Right lobe of liver (tissue), 6 donors: ENCODE measurements at regions not wholly inside any gene's neighbourhood (a gene's known extent, or its start where the extent isn't known, plus 50 kb on each side); places are given as distances from the start of the nearest gene placed in this dataset.

Source experiments
- ATAC-seq, 4 donors: fragments of 200-7000 bp; cut with Tn5 transposase; one replicate each; pipeline ENCODE4 v1.9.1; 2020; ENCODE audit warnings: mild to moderate bottlenecking in 4 of 4, moderate library complexity in 4 of 4
- DNase-seq, 3 donors: peaks; one replicate each; pipeline ENCODE4 v3.0.0-alpha.2; 2020
- H3K27ac ChIP-seq, 3 donors: fragments of 200-600 bp; one replicate each; pipeline ENCODE4 v1.8.0; 2022
- H3K27me3 ChIP-seq, 2 donors: fragments of 200-600 bp; one replicate each; pipeline ENCODE4 v1.8.0; 2022
- H3K36me3 ChIP-seq, 4 donors: fragments of 200-600 bp; sonication (generic) in 1 of 4; one replicate each; pipeline versions ENCODE4 v1.5.1 to v1.8.0; 2017 to 2022; ENCODE audit warnings: control low read depth in 1 of 4
- H3K4me1 ChIP-seq, 4 donors: fragments of 200-600 bp; sonication (generic) in 1 of 4; one replicate each; pipeline versions ENCODE4 v1.5.1 to v1.8.0; 2017 to 2022; ENCODE audit warnings: control low read depth in 1 of 4
- H3K4me3 ChIP-seq, 3 donors: fragments of 200-600 bp; one replicate each; pipeline ENCODE4 v1.8.0; 2022
- H3K9me3 ChIP-seq, 4 donors: fragments of 200-600 bp; sonication (generic) in 1 of 4; one replicate each; pipeline versions ENCODE4 v1.5.1 to v1.8.0; 2017 to 2022; ENCODE audit warnings: control low read depth in 1 of 4
- CTCF ChIP-seq, 4 donors: fragments of 200-600 bp in 3 of 4; fragments of 450-650 bp in 1 of 4; IDR thresholded peaks; one replicate each; pipeline versions ENCODE4 v1.5.1 to v1.8.0; 2016 to 2022; ENCODE audit warnings: antibody characterized with exemption in 4 of 4, mild to moderate bottlenecking in 2 of 4
- POLR2A ChIP-seq: fragments of 450-650 bp; IDR thresholded peaks from one replicate; pipeline ENCODE4 v1.6.1; 2017; ENCODE audit warnings: antibody characterized with exemption, mild to moderate bottlenecking
- WGBS: methylation state at CpG from one replicate; pipeline ENCODE4 v1.1.6; 2018; ENCODE audit warnings: low coverage, low lambda C conversion rate; ENCODE audit not compliant: insufficient coverage; ENCODE audit errors: missing lambda C conversion rate; 5-methylcytosine and 5-hydroxymethylcytosine counted together
- intact Hi-C, 2 donors: fragments of 100-400 bp; cut with DNase I; formaldehyde crosslinking; loops; one replicate each; pipeline versions ENCODE4 v1.11.2 to v1.14.1; 2022
- donor health status: DM: no; HTN: yes; CAD: no.
- donor health status: DM: no; HTN: no; CAD: no.
- donor health status: DM: no; HTN: no; CAD: no.
- donor health status: DM: no; HTN: yes; CAD: no.
- donor health status: DM: no; HTN: yes; CAD: no.

- no peak overlapping the region for H3K4me3 ChIP-seq
- H3K36me3 ChIP-seq: no peaks in the 10 kb centered on the region
- no peaks in the 10 kb centered on the region for H3K27me3 ChIP-seq
- TF ChIP-seq POLR2A (no peak), CTCF (IDR thresholded peaks at IDR 0.05) (no peak)
- ATAC-seq (no peak), DNase-seq (no peak)
- WGBS: 58% methylated on average over 1 of the region's 3 CpGs
- intact Hi-C loops: no loop called here
- no peaks in the 10 kb centered on the region for H3K9me3 ChIP-seq
- H3K27ac ChIP-seq: no peak overlapping the region
- no peaks in the 10 kb centered on the region for H3K4me1 ChIP-seq
These were observed 694.5 kb upstream of the ZNF608 start for GRCh38 chr5:125440905-125441304.

- TF ChIP-seq POLR2A (no peak), CTCF (IDR thresholded peaks at IDR 0.05) (no peak)
- Histone ChIP-seq H3K27me3 (no peaks in the 10 kb centered on the region), H3K4me3 (no peak overlapping the region), H3K4me1 (no peaks in the 10 kb centered on the region), H3K27ac (no peak overlapping the region), H3K36me3 (no peaks in the 10 kb centered on the region), H3K9me3 (no peaks in the 10 kb centered on the region)
- intact Hi-C loops: no loop called here
- WGBS: 25% methylated on average over 3 of the region's 3 CpGs
- ATAC-seq (peak in 1 of 4 donors; percentile 56), DNase-seq (no peak)
These were observed 700.5 kb upstream of the ZNF608 start for GRCh38 chr5:125446986-125447385.

- H3K4me1 ChIP-seq: no peaks in the 10 kb centered on the region
- DNase-seq (no peak), ATAC-seq (no peak)
- intact Hi-C loops: no loop called here
- no peak overlapping the region for H3K27ac ChIP-seq
- no peaks in the 10 kb centered on the region for H3K9me3 ChIP-seq
- no peak overlapping the region for H3K4me3 ChIP-seq
- 57% methylated on average over 2 of the region's 2 CpGs for WGBS
- no peaks in the 10 kb centered on the region for H3K36me3 ChIP-seq
- TF ChIP-seq POLR2A (no peak), CTCF (IDR thresholded peaks at IDR 0.05) (no peak)
- H3K27me3 ChIP-seq: no peaks in the 10 kb centered on the region
These were observed 704.3 kb upstream of the ZNF608 start for GRCh38 chr5:125450771-125451170.

GRCh38 chr5:125451622-125452021 is 705.2 kb upstream of the ZNF608 start:
- Histone ChIP-seq H3K9me3 (no peaks in the 10 kb centered on the region), H3K4me3 (no peak overlapping the region), H3K4me1 (no peaks in the 10 kb centered on the region), H3K27me3 (no peaks in the 10 kb centered on the region), H3K36me3 (no peaks in the 10 kb centered on the region), H3K27ac (no peak overlapping the region)
- TF ChIP-seq POLR2A: no peak
- TF ChIP-seq CTCF (IDR thresholded peaks at IDR 0.05): no peak
- DNase-seq (no peak), ATAC-seq (no peak)
- intact Hi-C loops: no loop called here

- WGBS: 67% methylated on average over 3 of the region's 3 CpGs
- Histone ChIP-seq H3K4me3 (no peak overlapping the region), H3K4me1 (no peaks in the 10 kb centered on the region), H3K27me3 (no peaks in the 10 kb centered on the region), H3K27ac (no peak overlapping the region), H3K36me3 (no peaks in the 10 kb centered on the region), H3K9me3 (no peaks in the 10 kb centered on the region)
- no peak for TF ChIP-seq CTCF (IDR thresholded peaks at IDR 0.05)
- TF ChIP-seq POLR2A: no peak
- ATAC-seq (no peak), DNase-seq (no peak)
- intact Hi-C loops: no loop called here
These were observed 706.6 kb upstream of the ZNF608 start for GRCh38 chr5:125452991-125453390.
